Breast epithelium (tissue), 3 donors: ENCODE measurements at regions not wholly inside any gene's neighbourhood (a gene's known extent, or its start where the extent isn't known, plus 50 kb on each side); places are given as distances from the start of the nearest gene placed in this dataset.

Experiments
- CTCF ChIP-seq, 3 donors: fragments of 450-650 bp; IDR thresholded peaks; one replicate each; pipeline ENCODE4 v1.5.1; 2016 to 2017; ENCODE audit warnings: antibody characterized with exemption in 3 of 3, mild to moderate bottlenecking in 3 of 3, moderate library complexity in 3 of 3
- POLR2AphosphoS5 ChIP-seq, 3 donors: sonication (generic); formaldehyde crosslinking; IDR thresholded peaks; one replicate each; pipeline ENCODE4 v1.6.1; 2017; ENCODE audit warnings: antibody characterized with exemption in 3 of 3

GRCh38 chr5:161134956-161135355 is 282.9 kb upstream of the ATP10B start:
- TF ChIP-seq CTCF (IDR thresholded peaks at IDR 0.05) (no peak), POLR2AphosphoS5 (IDR thresholded peaks at IDR 0.05) (no peak)
